SKM-1 (cell line): ENCODE measurements at regions not wholly inside any gene's neighbourhood (a gene's known extent, or its start where the extent isn't known, plus 50 kb on each side); places are given as distances from the start of the nearest gene placed in this dataset.
"Not testable (repeated sequence)": the region's sequence is repeated elsewhere in the genome, so short reads cannot be mapped to it uniquely, and the experiment has no call there.

Source experiments
- DNase-seq: peaks from one replicate; lab custom pipeline; 2025; ENCODE audit not compliant: unreplicated experiment; lab: John Stamatoyannopoulos, UW

- DNase-seq, result not testable (repeated sequence)
These were observed 306.4 kb downstream of the SEMA3D start for GRCh38 chr7:84880326-84880997.

GRCh38 chr7:84879570-84880325, 307.1 kb downstream of the SEMA3D start:
- no peak for DNase-seq

- no peak for DNase-seq
These were observed 308.8 kb downstream of the SEMA3D start for GRCh38 chr7:84877943-84878570.

- no peak for DNase-seq
These were observed 310.6 kb downstream of the SEMA3D start for GRCh38 chr7:84876061-84876821.

- DNase-seq, result no peak
These were observed 321.3 kb downstream of the SEMA3D start for GRCh38 chr7:84865560-84865959.

DNA sequence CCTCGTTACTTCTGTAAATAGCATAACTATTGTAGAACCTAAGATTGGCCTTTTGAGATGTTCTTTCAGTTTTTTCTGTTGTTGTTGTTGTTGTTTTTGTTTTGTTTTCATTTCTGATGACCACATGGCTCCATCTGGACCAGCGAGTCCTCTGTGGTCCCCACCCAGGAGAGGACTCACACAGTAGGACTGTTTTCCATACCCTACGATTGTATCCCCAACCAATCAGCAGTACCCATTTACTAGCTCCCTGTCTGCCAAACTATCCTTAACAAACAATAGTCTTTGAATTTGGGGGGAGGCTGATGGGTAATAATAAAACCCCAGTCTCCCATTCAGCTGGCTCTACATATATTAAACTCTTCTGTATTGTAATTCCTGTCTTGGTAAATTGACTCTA, 329.5 kb downstream of the SEMA3D start:
- no peak for DNase-seq

- DNase-seq, result no peak
These were observed 331.1 kb downstream of the SEMA3D start for GRCh38 chr7:84855758-84856157.

- not testable (repeated sequence) for DNase-seq
These were observed 337.9 kb downstream of the SEMA3D start for GRCh38 chr7:84848974-84849372.

DNA sequence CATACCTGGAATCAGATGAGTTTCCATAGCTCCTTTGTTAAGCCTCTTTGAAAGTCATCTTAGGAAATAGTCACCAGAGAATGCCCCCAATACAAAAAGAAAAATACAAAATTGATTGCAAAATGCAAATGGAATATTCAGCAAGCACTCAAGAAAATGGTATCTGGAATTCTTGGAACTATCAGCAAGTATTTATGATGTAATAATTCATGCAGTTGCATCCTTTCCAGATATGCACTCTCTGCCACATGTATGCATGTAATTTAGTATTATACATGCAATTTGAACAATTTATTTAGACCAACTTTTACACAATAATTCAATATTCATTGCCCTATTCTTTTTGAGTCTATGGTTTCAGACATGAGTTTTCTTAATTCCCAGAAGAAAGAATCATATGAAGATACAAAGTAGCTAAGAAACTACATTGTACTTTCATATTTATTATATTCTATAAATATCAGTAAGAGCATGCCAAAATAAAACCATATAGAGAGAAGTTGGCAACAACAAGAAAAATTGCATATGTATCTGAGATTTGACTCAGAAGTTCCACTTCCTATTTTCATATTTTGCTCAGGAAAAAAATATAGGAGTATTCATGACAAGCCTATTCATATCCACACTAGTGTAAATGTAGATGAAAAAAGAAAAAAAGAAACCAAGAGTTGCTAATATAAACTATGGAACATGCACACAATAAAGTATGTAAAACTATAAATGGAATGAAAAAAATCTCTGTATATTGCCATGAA, 338.5 kb downstream of the SEMA3D start:
- DNase-seq, result no peak

DNA sequence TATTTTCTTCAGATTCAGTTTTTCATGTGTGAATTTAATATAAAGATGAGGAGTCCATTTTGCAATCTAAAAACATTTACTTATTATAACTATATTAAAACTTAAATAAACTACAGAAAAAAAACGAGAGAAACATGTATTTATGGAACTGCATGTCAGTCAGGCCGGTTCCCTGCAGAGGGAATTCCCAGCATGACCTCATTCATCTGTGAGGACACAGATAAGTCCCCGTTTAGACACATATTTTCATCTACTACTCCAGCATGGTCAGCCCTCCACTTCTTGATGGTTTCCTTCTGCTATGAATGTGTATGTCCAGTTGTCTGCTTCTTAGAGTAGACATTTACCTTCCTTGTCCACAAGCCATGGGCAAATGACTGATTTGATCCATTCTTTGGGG, 339.1 kb downstream of the SEMA3D start:
- DNase-seq, result no peak

DNA sequence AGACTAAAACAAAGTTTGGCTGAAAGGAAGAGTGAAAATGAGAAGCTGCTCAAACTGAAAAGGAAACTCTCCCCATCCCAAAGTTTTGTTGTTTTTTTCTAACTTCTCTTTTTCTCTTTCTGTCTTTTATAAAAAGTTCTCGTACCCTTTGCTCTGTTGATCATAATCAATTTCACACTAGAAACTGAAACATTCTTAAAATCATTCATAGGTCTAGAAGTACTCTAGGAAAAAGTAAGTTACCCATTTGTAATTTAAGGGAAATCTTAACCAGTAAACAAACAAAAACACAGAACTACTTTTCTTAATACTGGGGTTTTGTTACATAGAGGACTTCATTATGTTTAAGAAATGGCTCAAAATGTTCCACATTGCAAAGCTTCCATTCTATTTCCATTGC, 339.8 kb downstream of the SEMA3D start:
- no peak for DNase-seq

GRCh38 chr7:84845971-84846370, 340.9 kb downstream of the SEMA3D start:
- no peak for DNase-seq

- DNase-seq, result no peak
These were observed 342.1 kb downstream of the SEMA3D start for GRCh38 chr7:84844771-84845170.

DNA sequence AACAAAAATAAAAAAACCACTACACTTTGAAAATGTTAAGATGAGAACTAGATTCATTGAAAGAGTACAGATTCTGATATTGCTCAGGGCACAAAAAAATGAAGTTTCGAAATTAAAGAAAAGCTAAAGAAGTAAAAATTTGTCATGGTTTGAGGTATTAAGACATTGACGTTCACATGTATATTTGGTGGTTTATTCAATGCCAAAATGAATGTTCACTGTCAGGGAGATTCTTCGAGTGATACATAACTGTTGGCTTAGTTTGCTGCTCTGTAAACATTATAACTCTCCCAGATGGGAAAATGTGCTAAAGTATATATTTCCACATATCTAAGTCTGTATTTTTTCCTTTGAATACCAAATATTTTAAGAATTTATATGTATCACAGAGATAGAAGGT, 345.0 kb downstream of the SEMA3D start:
- no peak for DNase-seq

DNA sequence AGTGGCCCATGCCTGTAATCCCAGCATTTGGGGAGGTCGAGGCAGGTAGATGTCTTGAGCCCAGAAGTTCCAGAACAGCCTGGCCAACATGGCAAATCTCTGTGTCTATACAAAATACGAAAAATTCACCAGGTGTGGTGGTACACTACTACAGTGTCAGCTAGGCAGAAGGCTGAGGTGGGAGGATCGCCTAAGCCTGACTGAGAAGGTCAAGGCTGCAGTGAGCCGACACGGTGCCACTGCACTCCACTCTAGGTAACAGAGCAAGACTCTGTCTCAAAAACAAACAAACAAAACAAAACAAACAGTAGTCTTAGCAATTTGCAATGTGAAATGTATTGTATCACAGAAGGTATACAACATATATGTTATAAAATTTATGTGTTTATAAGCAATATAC, 348.0 kb downstream of the SEMA3D start:
- DNase-seq, result no peak

DNA sequence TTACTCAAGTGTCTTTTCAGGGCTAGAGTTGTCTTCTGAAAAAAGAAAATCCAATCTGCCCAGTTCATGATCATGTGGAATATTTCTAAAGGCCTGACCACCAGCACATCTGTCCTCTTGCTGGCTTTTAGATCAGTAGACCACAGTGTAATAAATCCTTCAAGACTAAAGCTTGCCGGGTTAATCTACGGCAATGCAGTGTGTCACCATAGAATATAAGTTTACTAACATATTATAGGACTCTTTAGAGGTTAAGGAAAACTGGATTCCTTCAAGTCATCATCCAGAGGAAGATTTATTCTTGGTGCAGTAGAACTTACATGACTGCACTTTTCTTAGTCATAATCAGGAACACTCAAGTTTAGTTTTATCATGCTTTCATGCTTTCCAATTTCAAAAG, 349.5 kb downstream of the SEMA3D start:
- DNase-seq, result no peak

- DNase-seq, result no peak
These were observed 357.1 kb downstream of the SEMA3D start for GRCh38 chr7:84829719-84830118.

DNA sequence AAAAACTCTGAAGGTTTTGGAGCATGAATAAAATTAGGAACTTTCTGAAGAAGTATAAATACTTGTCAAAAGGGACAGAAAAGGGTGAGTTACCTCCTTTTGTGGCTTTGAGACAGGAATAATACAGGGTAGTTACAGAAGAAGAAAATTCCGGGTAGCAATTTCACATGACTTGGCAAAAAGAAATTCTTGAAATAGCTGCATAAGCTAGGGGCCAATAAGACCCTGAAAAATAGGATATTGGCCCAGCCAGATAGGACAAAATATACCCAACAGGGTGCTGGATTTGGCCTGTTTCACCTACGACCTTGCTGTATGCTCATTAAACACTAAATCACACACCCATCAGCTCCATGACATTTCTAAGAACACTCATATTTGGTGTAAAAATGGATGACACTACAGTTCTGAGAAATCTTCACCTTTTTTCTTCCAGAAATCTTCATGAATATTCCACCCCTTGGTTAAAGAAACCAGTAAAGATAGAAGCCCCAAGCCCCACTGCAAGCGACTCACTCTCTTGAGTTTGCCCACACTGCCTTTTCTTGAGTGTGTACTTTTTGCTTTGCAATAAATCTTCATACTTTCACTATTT, 362.7 kb downstream of the SEMA3D start:
- no peak for DNase-seq

- DNase-seq, result peak; percentile 2
These were observed 363.3 kb downstream of the SEMA3D start for GRCh38 chr7:84823530-84823929.

DNA sequence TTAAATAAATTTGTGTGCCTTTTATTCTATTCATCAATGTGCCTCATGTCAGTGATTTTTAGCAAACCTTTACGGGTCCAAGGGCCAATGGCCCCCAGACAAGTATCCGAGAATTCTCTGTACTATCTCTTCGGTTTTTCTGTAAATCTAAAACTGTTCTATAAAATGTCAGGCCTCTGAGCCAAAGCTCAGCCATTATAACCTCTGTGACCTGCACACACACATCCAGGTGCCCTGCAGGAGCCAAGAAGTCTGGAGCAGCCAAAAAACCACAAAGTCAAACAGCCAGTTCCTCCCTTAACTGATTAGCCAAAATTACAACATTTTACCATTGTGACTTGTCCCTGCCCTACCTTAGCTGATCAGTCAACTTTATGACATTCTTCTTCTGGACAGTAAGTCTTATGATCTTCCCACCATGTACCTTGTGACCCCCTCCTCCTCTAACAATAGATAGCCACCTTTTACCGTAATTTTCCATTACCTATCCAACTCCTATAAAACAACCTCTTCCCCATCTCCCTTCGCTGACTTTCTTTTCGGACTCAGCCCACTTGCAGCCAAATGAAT, 363.8 kb downstream of the SEMA3D start:
- no peak for DNase-seq
